VCaP (cell line): ENCODE measurements at regions not wholly inside any gene's neighbourhood (a gene's known extent, or its start where the extent isn't known, plus 50 kb on each side); places are given as distances from the start of the nearest gene placed in this dataset.

ENCODE experiments used
- H3K27ac ChIP-seq: fragments of 450-650 bp; 2 replicates; pipeline ENCODE4 v1.5.1; 2017
- CTCF ChIP-seq: fragments of 450-650 bp; conservative IDR thresholded peaks from 2 replicates; pipeline ENCODE4 v1.5.1; 2017; ENCODE audit warnings: mild to moderate bottlenecking, moderate library complexity

GRCh38 chr1:194338241-194338948 lies 1152.0 kb upstream of the B3GALT2 start:
- H3K27ac ChIP-seq, result no peak overlapping the region
- no peak for TF ChIP-seq CTCF

- TF ChIP-seq CTCF, result no peak
- no peak overlapping the region for H3K27ac ChIP-seq
Measured at GRCh38 chr1:194333240-194333639, 1146.8 kb upstream of the B3GALT2 start.

GRCh38 chr1:194331758-194332157 lies 1145.3 kb upstream of the B3GALT2 start:
- no peak overlapping the region for H3K27ac ChIP-seq
- no peak for TF ChIP-seq CTCF

- no peak overlapping the region for H3K27ac ChIP-seq
- no peak for TF ChIP-seq CTCF
Measured at GRCh38 chr1:194322751-194323150, 1136.3 kb upstream of the B3GALT2 start.

GRCh38 chr1:194318790-194319280 lies 1132.4 kb upstream of the B3GALT2 start:
- no peak overlapping the region for H3K27ac ChIP-seq
- no peak for TF ChIP-seq CTCF

- no peak for TF ChIP-seq CTCF
- H3K27ac ChIP-seq, result no peak overlapping the region
Measured at GRCh38 chr1:194309697-194310096, 1123.3 kb upstream of the B3GALT2 start.

- no peak overlapping the region for H3K27ac ChIP-seq
- TF ChIP-seq CTCF, result no peak
Measured at GRCh38 chr1:194309269-194309668, 1122.9 kb upstream of the B3GALT2 start.
